ENCODE measurements at regions not wholly inside any gene's neighbourhood (a gene's known extent, or its start where the extent isn't known, plus 50 kb on each side); places are given as distances from the start of the nearest gene placed in this dataset.
"Not testable (repeated sequence)": the region's sequence is repeated elsewhere in the genome, so short reads cannot be mapped to it uniquely, and the experiment has no call there.

- no peak for DNase-seq
Observed at GRCh38 chr17:53765609-53766008, 57.1 kb upstream of the KIF2B start.

GRCh38 chr17:53765129-53765528, 57.6 kb upstream of the KIF2B start:
- no peak for DNase-seq

DNA sequence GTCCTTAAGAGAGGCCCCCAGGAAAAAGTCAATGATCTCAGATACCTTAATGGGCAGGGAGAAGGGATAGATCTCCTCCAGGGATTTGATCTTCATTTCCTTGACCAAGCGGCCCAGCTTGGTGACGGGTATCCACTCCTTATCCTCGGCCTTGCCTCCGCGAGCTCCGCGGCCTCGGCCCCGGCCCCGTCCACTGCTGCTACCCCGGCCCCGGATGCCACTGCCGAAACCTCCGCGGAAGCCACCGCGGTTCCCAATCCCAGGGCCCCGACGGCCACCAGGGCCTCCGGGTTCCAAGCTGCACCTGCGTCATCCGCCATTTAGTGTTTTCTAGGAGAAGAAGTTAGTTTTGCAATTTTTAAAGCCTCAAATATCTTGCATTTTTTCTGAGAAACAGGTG, 65.2 kb upstream of the KIF2B start:
- no peak for DNase-seq

DNA sequence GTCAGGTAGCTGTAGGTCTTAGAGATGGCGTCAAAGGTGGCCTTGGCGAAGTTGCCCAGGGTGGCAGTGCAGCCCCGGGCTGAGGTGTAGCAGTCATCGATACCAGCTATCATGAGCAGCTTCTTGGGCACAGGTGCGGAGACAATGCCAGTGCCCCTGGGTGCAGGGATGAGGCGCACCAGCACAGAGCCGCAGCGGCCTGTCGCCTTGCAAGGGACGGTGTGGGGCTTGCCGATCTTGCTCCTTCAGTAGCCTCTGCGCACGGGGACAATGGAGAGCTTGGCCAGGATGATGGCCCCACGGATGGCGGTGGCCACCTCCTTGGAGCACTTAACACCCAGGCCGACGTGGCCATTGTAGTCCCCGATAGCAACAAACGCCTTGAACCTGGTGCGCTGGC, 65.6 kb upstream of the KIF2B start:
- DNase-seq = not testable (repeated sequence)

DNA sequence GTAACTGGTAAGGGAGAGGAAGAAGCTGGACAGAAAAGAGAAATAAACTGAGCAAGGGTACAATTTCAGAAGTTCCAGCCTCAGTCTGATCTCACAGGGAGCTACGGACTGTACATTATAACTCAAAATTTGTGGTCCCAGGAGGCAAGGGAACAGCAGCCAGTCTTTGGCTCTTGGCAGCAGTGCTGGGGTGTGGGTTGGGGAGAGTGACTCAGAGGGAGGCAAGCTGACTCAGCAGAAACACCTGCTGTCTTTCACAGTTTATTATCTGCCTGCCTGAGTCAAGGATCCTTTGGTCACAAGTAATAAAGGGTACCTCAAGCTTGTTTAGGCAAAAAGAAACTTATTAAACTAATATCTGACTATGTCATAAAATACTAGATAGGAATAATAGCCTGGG, 73.5 kb upstream of the KIF2B start:
- DNase-seq = no peak

- not testable (repeated sequence) for DNase-seq
Observed at GRCh38 chr17:53748159-53748820, 74.4 kb upstream of the KIF2B start.

DNA sequence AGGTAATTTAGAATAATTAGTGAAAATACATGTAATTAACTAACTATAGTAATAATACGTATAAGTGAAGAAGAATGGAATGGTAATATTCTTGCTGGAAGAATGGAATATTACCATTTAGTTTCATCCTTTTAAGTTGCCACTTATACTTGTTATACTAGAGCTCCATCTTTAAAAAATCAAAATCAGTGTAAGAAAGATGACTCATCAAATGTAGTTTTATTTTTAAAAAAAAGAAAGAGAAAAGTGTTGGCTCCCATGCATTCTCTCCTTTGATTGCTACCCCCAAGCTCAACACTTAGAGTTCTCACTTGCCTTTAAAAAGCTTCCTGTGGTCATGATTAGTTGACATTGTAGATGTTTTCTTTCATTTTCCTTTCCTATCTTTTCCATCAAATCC, 82.4 kb upstream of the KIF2B start:
- no peak for DNase-seq

DNA sequence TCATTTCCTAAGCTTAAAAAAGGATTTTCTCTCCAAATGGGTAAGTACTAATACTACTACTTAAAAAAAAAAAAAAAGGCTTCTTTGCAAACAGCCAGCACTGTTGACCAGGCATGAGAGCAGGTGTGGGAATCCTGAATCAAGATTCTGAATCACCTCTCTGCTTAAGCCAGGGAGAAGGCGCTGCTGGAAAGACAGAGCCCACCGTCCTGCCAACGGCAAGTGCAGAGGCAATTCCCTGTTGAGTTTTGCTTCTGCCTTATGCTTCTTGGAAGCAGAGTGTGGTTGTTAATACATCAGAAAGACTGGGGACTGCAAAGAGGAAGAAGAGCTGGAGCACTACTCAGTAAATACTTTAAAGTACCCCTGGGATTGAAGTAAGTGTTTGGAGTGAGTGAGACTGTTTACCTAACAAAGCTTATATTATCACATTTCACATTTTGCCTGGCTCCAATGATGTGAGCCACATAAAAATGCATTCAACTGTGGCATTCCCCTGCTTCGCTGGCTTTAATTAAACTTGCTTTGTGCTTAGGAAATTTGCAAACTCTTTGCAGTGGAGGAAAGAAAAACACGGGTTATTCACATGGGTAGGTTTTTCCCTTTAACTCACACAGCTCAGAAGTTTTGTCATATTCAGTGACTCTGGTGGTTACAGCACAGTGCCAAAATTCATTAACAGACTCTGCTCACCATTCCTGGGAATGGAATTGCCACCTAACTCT, 86.0 kb upstream of the KIF2B start:
- no peak for DNase-seq

- DNase-seq = no peak
Observed at GRCh38 chr17:53724726-53725125, 98.0 kb upstream of the KIF2B start.

- no peak for DNase-seq
Observed at GRCh38 chr17:53722407-53722806, 100.3 kb upstream of the KIF2B start.

GRCh38 chr17:53721101-53721500, 101.6 kb upstream of the KIF2B start:
- DNase-seq = no peak

- no peak for DNase-seq
Observed at GRCh38 chr17:53719229-53719628, 103.5 kb upstream of the KIF2B start.

DNA sequence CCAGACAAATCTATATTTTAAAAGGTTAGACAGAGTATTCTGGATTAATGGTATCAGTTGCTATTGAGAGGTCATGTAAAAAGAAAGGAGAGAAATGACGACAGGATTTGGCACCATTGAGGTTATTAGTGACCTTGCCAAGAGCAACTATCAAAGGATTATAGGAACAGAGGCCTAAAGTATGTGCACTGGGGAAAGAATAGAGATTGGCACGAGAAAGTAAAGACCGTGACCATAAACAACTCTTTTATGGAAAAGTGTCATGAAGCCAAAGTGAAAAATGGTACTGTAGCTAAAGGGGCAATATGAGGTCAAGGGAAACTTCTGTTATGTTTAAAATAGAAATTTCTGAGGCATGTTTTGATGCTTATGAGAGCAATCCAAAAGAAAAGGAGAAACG, 115.2 kb upstream of the KIF2B start:
- DNase-seq = no peak

GRCh38 chr17:53696286-53696685, 126.4 kb upstream of the KIF2B start:
- DNase-seq = no peak

DNA sequence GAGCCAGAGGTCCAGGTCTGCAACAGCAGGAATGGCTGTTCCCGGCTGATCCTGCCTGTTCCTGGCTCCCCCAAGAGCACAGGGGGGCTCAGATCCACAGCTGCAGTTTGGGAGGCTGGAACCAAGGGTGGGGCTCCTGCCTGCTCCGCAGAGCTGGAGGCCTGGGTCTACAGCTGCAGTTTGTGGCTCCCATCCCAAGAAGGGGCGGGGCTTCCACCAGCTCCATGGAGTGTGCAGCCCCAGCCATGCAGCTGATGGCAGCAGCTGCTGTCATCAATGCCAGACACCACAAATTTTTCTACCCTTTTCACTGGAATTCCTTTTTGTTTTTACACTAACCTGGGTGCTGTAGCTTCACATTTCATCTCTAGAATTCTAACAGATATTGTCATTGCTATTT, 135.4 kb upstream of the KIF2B start:
- peak in 1 of 2 experiments; percentile 5 for DNase-seq

DNA sequence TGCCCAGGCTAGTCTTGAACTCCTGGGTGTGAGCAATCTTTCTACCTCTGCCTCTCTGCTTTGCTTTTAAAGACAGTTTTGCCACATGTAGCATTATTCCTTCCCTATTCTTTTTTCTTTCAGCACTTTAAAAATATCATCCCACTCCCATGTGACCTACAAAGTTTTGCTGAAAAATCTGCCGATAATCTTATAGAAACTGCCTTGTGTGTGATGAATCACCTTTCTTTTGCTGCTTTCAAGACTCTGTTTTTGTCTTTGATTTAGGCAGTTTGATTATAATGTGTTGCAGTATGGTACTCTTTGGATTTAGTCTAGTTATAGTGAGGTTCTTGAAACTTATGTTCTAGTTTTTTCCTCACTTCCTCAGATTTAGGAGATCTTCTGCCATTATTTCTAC, 142.0 kb upstream of the KIF2B start:
- DNase-seq = no peak

DNA sequence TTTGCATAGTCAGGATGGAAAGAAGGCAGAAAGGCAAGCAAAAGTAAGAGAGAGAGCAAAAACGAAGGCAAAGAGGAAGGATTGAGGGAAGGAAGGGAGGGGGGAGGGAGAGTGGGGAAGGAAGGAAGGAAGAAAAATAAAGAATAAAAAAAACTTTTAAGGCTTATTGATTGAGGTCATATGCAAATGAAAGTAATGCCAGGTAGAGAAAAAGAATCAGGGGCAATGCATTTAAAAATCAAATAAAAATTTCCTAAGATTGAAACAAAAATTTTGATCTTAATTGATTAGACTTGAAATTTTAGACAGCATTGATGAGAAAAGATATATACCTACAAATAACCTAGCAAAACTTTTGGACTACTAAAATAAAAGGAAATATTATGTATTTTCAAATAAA, 153.9 kb upstream of the KIF2B start:
- DNase-seq = no peak

DNA sequence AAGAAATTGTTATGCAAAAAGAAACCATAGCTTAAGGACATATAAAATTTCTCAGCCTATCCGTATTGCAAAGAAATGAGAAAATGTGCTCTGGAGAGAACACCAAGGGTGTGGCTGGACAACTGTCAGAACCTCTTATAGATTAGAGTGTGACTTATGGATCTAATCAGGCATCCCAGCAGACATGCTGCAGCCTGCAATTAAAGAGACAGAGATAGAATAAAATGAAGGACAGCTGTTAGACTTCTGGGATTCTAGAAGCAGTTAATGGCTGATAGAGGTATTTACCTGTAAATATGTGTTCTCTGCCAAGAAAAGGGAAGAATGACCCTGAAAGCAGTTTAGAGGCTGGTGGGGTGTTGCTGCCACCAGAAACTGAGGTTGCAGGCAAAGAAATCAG, 160.1 kb upstream of the KIF2B start:
- DNase-seq = no peak

- no peak for DNase-seq
Observed at GRCh38 chr17:53659181-53659580, 163.5 kb upstream of the KIF2B start.

- DNase-seq = no peak
Observed at GRCh38 chr17:53655591-53655990, 167.1 kb upstream of the KIF2B start.

DNA sequence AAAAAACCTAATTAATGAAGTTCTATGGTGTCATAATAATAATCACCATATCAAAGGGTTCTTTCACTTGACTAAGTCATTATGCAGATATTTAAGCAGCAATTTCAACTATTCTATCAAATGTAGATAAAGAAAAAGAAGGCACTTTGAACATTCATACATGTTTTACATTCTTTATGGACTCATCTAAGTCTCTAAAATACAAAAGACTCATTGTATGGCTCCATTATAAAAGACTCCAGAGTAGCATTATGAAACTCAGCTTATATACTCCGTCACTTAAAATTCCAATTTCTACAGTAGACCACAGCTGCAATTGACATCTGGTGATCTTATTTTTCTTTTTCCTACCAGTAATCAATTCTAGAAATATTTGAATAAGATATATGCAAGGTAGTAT, 173.5 kb upstream of the KIF2B start:
- DNase-seq = no peak

DNA sequence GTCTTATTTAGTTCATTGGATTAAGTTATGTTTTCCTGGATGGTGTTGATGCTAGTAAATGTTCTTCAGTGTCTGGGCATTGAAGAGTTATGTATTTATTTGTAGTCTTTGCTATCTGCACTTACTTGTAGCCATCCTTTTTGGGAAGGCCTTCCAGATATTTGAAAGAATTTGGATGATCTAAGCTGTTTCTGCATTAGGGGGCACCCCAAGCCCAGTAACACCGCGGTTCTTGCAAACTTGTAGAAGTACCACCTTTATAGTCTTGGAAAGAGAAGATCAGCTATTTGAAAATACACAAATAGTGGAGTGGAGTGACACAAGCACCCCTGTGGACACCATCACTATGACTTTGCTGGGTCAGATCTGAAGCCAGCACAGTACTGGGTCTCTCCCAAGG, 175.9 kb upstream of the KIF2B start:
- DNase-seq = no peak

- no peak for DNase-seq
Observed at GRCh38 chr17:53640808-53641207, 181.9 kb upstream of the KIF2B start.

DNA sequence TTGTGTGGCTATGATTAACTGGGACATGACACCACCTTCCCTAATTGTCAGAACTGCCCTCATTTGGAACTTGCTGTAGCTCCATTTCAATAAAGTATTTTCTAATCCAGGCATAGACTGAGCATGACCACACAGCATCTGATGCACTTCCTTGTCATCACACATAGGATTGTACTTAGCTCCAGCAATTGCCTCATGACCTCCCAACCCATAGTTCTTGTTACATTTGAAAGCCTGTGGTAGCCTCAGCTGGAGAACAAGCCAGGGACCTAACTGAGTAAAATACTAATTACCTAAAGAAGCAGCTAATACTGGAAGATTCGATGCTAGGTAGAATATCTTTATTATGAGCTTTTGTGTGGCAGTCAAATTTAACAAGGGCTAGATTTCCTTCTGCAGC, 187.3 kb upstream of the KIF2B start:
- no peak for DNase-seq

DNA sequence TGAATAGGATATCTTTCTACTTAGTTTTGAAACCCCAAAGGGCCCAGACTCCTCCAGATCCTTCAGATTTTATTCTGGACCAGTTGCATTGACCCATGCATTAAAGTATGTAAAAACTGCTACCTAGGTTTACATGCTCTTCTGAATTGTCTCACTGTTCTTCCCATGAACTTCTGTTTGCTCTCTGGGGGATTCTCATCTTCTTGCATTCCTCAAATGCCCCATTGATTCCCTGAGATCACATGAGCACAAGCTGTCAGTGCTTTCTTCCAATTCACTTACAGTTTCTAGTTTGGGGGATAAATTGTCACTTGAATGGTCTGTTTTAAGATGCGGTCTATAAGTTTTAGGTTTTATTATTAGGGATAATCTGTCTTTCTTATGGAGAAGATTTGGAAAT, 188.9 kb upstream of the KIF2B start:
- no peak for DNase-seq
